ENCODE measurements at regions not wholly inside any gene's neighbourhood (a gene's known extent, or its start where the extent isn't known, plus 50 kb on each side); places are given as distances from the start of the nearest gene placed in this dataset.

- no peak for DNase-seq (ENCODE audit: low spot score)
These were observed 492.4 kb upstream of the NFIA start for GRCh38 chr1:60589916-60590315.

GRCh38 chr1:60589046-60589748, 493.2 kb upstream of the NFIA start:
- DNase-seq (ENCODE audit: low spot score), result no peak

- DNase-seq (ENCODE audit: low spot score), result no peak
These were observed 498.0 kb upstream of the NFIA start for GRCh38 chr1:60584371-60584770.

- DNase-seq (ENCODE audit: low spot score), result no peak
These were observed 498.7 kb upstream of the NFIA start for GRCh38 chr1:60583696-60584095.

GRCh38 chr1:60581455-60582220, 500.7 kb upstream of the NFIA start:
- no peak for DNase-seq (ENCODE audit: low spot score)

GRCh38 chr1:60577029-60577428, 503.5 kb upstream of the C1orf87 start:
- no peak for DNase-seq (ENCODE audit: low spot score)

GRCh38 chr1:60575326-60575977, 501.9 kb upstream of the C1orf87 start:
- no peak for DNase-seq (ENCODE audit: low spot score)

GRCh38 chr1:60573726-60574409, 500.3 kb upstream of the C1orf87 start:
- DNase-seq (ENCODE audit: low spot score), result no peak

GRCh38 chr1:60573121-60573520, 499.6 kb upstream of the C1orf87 start:
- DNase-seq (ENCODE audit: low spot score), result no peak

- DNase-seq (ENCODE audit: low spot score), result no peak
These were observed 498.8 kb upstream of the C1orf87 start for GRCh38 chr1:60572378-60572777.

GRCh38 chr1:60571811-60572210, 498.2 kb upstream of the C1orf87 start:
- no peak for DNase-seq (ENCODE audit: low spot score)

GRCh38 chr1:60569189-60569588, 495.6 kb upstream of the C1orf87 start:
- DNase-seq (ENCODE audit: low spot score), result no peak

GRCh38 chr1:60567256-60567655, 493.7 kb upstream of the C1orf87 start:
- DNase-seq (ENCODE audit: low spot score), result no peak

GRCh38 chr1:60564916-60565750, 491.6 kb upstream of the C1orf87 start:
- no peak for DNase-seq (ENCODE audit: low spot score)

GRCh38 chr1:60563777-60564535, 490.4 kb upstream of the C1orf87 start:
- no peak for DNase-seq (ENCODE audit: low spot score)

- no peak for DNase-seq (ENCODE audit: low spot score)
These were observed 489.2 kb upstream of the C1orf87 start for GRCh38 chr1:60562740-60563139.

- DNase-seq (ENCODE audit: low spot score), result no peak
These were observed 487.1 kb upstream of the C1orf87 start for GRCh38 chr1:60560701-60561100.

GRCh38 chr1:60558236-60558635, 484.7 kb upstream of the C1orf87 start:
- DNase-seq (ENCODE audit: low spot score), result no peak

- DNase-seq (ENCODE audit: low spot score), result no peak
These were observed 480.2 kb upstream of the C1orf87 start for GRCh38 chr1:60553730-60554129.

- no peak for DNase-seq (ENCODE audit: low spot score)
These were observed 474.3 kb upstream of the C1orf87 start for GRCh38 chr1:60547821-60548220.
